GM23248 (cell line): ENCODE measurements at regions not wholly inside any gene's neighbourhood (a gene's known extent, or its start where the extent isn't known, plus 50 kb on each side); places are given as distances from the start of the nearest gene placed in this dataset.

Experiments used
- DNase-seq: peaks from one replicate; pipeline ENCODE4 v3.0.0-alpha.2; 2015
- H2AFZ ChIP-seq: fragments of 200-600 bp; sonication (generic); 2 replicates; pipeline ENCODE4 v1.6.1; 2016; ENCODE audit warnings: antibody characterized with exemption
- H3F3A ChIP-seq: fragments of 200-600 bp; sonication (generic); 2 replicates; pipeline ENCODE4 v1.6.1; 2016; ENCODE audit warnings: mild to moderate bottlenecking, antibody characterized with exemption, mixed run types; ENCODE audit not compliant: insufficient read depth
- H3K27ac ChIP-seq: fragments of 200-600 bp; sonication (generic); 2 replicates; pipeline ENCODE4 v1.5.1; 2016; ENCODE audit warnings: mild to moderate bottlenecking
- H3K27me3 ChIP-seq: fragments of 200-600 bp; sonication (generic); replicated peaks from 2 replicates; pipeline ENCODE4 v1.6.1; 2016; ENCODE audit warnings: mild to moderate bottlenecking; ENCODE audit not compliant: insufficient read depth
- H3K36me3 ChIP-seq: fragments of 200-600 bp; sonication (generic); 2 replicates; pipeline ENCODE4 v1.6.1; 2016; ENCODE audit warnings: low read depth, mild to moderate bottlenecking
- H3K4me1 ChIP-seq: fragments of 200-600 bp; sonication (generic); 2 replicates; pipeline ENCODE4 v1.6.1; 2016; ENCODE audit warnings: mild to moderate bottlenecking; ENCODE audit not compliant: insufficient read depth
- H3K4me2 ChIP-seq: fragments of 200-600 bp; sonication (generic); one replicate; pipeline ENCODE4 v1.6.1; 2016; ENCODE audit warnings: mild to moderate bottlenecking; ENCODE audit not compliant: unreplicated experiment
- H3K4me3 ChIP-seq: fragments of 200-600 bp; sonication (generic); 2 replicates; pipeline ENCODE4 v1.5.1; 2016; ENCODE audit warnings: mild to moderate bottlenecking
- H3K79me2 ChIP-seq: fragments of 200-600 bp; sonication (generic); 2 replicates; pipeline ENCODE4 v1.6.1; 2016; ENCODE audit warnings: mild to moderate bottlenecking; ENCODE audit not compliant: insufficient read depth
- H3K9ac ChIP-seq: fragments of 200-600 bp; sonication (generic); 2 replicates; pipeline ENCODE4 v1.6.1; 2016; ENCODE audit warnings: mild to moderate bottlenecking
- H3K9me2 ChIP-seq: fragments of 200-600 bp; sonication (generic); 2 replicates; pipeline ENCODE4 v1.6.1; 2016; ENCODE audit warnings: mixed run types, mild to moderate bottlenecking, moderate library complexity; ENCODE audit not compliant: insufficient read depth
- H3K9me3 ChIP-seq: fragments of 200-600 bp; sonication (generic); one replicate; pipeline ENCODE4 v1.6.1; 2017; ENCODE audit warnings: low read depth
- H4K20me1 ChIP-seq: fragments of 200-600 bp; sonication (generic); 2 replicates; pipeline ENCODE4 v1.6.0; 2016; ENCODE audit not compliant: insufficient read depth
- EZH2 ChIP-seq: fragments of 200-600 bp; sonication (generic); IDR thresholded peaks from 2 replicates; pipeline ENCODE4 v1.6.1; 2018; ENCODE audit warnings: antibody characterized with exemption, mild to moderate bottlenecking; ENCODE audit not compliant: insufficient read depth, poor library complexity, severe bottlenecking
- EZH2phosphoT487 ChIP-seq: fragments of 200-600 bp; sonication (generic); IDR thresholded peaks from 2 replicates; pipeline ENCODE4 v1.6.1; 2018; ENCODE audit warnings: antibody characterized with exemption, moderate library complexity, mild to moderate bottlenecking, low read depth; ENCODE audit not compliant: insufficient read depth
- WGBS, 2 experiments: methylation state at CpG; one replicate each; pipeline ENCODE4 v1.1.6; 2015 to 2017; ENCODE audit warnings: low lambda C conversion rate in 2 of 2, low coverage in 1 of 2; ENCODE audit errors: missing lambda C conversion rate in 2 of 2; 5-methylcytosine and 5-hydroxymethylcytosine counted together
- in situ Hi-C: fragments of 300-500 bp; cut with MboI; formaldehyde crosslinking; loops from 2 replicates; pipeline ENCODE4 v1.15.0; 2020

DNA sequence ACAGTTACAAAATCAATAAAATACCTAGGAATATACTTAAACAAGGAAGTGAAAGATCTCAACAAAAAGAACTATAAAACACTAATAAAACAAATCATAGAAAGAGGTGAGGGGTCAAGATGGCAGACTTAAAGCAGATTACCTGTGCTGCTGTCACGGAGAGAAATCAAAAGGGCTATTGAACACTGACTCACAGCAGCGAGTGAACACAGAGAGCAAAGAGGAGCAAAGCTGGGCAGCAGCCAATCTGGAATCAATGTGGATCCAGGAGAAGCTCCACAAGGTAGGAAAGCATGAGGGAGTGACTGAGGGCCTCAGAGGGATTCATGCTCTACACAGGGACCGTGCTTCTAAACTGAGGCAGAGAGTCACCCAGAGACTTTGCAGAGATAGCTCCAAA lies 562.0 kb upstream of the SEMA3D start:
- no peak for DNase-seq
- Histone ChIP-seq H3K79me2 (no peaks in the 10 kb centered on the region), H3K27ac (no peak overlapping the region), H3K4me1 (peaks cover 7% of the 10 kb centered on the region; the same call in 1 of the 2 replicates), H3K27me3 (no peaks in the 10 kb centered on the region), H3K36me3 (no peaks in the 10 kb centered on the region), H3K4me3 (no peak overlapping the region), H2AFZ (no peak overlapping the region), H3K9me2 (no peaks in the 10 kb centered on the region), H4K20me1 (no peaks in the 10 kb centered on the region), H3K9ac (no peak overlapping the region), H3F3A (no peaks in the 10 kb centered on the region; the same call in 1 of the 2 replicates), H3K9me3 (no peaks in the 10 kb centered on the region), H3K4me2 (no peak overlapping the region)
- WGBS, 2 experiments: 94 to 99% methylated on average over 3 of the region's 3 CpGs
- in situ Hi-C loops: loop anchor here (25.0 kb wide), 1 partner anchor 712 kb away; no protein-coding TSS in a partner anchor
- no peak for TF ChIP-seq EZH2phosphoT487
- TF ChIP-seq EZH2: no peak

DNA sequence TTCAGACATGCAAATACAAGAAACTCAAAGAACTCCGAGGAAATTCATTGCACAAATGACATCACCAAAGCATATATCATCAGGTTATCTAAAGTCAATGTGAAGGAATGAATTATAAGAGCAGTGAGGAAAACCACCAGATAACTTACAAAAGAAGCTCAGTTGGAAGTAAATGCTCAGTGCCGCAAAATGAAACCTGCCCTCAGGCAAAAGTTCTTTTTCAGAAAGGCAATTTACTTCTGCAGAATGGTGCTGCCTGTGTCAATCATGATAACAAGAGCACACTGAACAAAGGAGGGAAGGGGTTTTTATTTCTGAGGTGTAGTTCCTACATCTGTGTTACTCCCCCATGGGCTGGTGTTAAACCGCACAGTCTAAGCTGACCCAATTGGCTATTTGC lies 550.6 kb upstream of the SEMA3D start:
- in situ Hi-C loops: loop anchor here (25.0 kb wide), 1 partner anchor 700 kb away; no protein-coding TSS in a partner anchor
- Histone ChIP-seq H3K36me3 (no peaks in the 10 kb centered on the region), H3K9ac (no peak overlapping the region), H4K20me1 (no peaks in the 10 kb centered on the region), H3K27ac (no peak overlapping the region), H3K27me3 (no peaks in the 10 kb centered on the region), H3K79me2 (no peaks in the 10 kb centered on the region), H3K9me3 (no peaks in the 10 kb centered on the region), H3F3A (no peaks in the 10 kb centered on the region), H3K4me1 (peaks cover 10% of the 10 kb centered on the region; the same call in 1 of the 2 replicates), H2AFZ (no peak overlapping the region), H3K4me2 (no peak overlapping the region), H3K4me3 (no peak overlapping the region), H3K9me2 (no peaks in the 10 kb centered on the region)
- TF ChIP-seq EZH2: no peak
- no peak for DNase-seq
- WGBS, 2 experiments: 83% methylated on average over 3 of the region's 3 CpGs

DNA sequence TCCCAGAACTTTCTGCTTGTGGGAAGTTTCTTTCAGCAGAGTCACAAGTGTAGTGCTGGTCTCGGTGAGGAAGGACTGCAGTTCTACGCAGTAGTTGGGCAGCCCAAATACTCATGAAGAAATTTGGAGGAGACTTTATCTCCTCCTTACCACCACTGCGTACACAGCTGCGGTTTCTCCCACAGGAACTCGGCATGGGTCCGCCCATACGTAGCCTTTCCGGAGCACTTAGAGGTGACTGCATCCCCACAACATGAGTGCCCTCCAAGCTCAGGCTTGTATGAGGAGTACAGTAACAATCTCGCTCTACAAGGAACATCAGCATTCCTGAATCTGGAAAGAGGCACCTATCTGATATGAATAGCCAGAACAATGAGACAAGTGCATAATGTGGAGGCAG lies 549.2 kb upstream of the SEMA3D start:
- Histone ChIP-seq H3F3A (no peaks in the 10 kb centered on the region), H3K9ac (no peak overlapping the region), H2AFZ (no peak overlapping the region), H3K79me2 (no peaks in the 10 kb centered on the region), H3K4me3 (no peak overlapping the region), H3K4me2 (no peak overlapping the region), H4K20me1 (no peaks in the 10 kb centered on the region), H3K27ac (no peak overlapping the region), H3K9me2 (no peaks in the 10 kb centered on the region), H3K4me1 (peaks cover 10% of the 10 kb centered on the region; the same call in 1 of the 2 replicates), H3K9me3 (no peaks in the 10 kb centered on the region), H3K27me3 (no peaks in the 10 kb centered on the region), H3K36me3 (no peaks in the 10 kb centered on the region)
- in situ Hi-C loops: loop anchor here (25.0 kb wide), 1 partner anchor 699 kb away; no protein-coding TSS in a partner anchor
- 89 to 92% methylated on average over 9 of the region's 9 CpGs for WGBS, 2 experiments
- TF ChIP-seq EZH2 (no peak), EZH2phosphoT487 (no peak)
- DNase-seq: no peak

DNA sequence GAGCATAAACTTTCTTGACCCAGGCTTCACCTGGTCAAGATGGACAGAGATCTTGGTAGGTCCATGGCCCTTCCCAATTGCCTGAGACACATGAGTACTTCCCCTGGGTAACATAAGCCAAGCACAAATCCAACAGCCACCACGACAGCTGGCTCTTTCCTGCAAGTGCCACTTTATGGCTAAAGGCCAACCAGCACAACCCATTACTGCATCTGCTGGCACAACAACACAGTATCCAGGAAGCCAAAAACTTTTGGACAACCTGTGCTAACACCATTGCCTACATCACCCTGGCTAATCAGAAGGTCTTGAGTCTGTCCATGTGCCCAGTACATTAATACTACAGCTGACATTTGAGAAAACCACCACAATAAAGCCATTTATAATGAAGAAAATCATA lies 548.0 kb upstream of the SEMA3D start:
- Histone ChIP-seq H3K9me3 (no peaks in the 10 kb centered on the region), H3K4me3 (no peak overlapping the region), H3K36me3 (no peaks in the 10 kb centered on the region), H3K9me2 (no peaks in the 10 kb centered on the region), H3K27me3 (no peaks in the 10 kb centered on the region), H3F3A (no peaks in the 10 kb centered on the region), H4K20me1 (no peaks in the 10 kb centered on the region), H3K27ac (no peak overlapping the region), H3K79me2 (no peaks in the 10 kb centered on the region), H3K9ac (no peak overlapping the region), H3K4me2 (no peak overlapping the region), H3K4me1 (peaks cover 10% of the 10 kb centered on the region; the same call in 1 of the 2 replicates), H2AFZ (no peak overlapping the region)
- TF ChIP-seq EZH2phosphoT487 (no peak), EZH2 (no peak)
- 50% methylated on average over 1 of the region's 1 CpG for WGBS, 2 experiments
- in situ Hi-C loops: loop anchor here (25.0 kb wide), 1 partner anchor 698 kb away; no protein-coding TSS in a partner anchor
- no peak for DNase-seq
